ENCODE measurements at regions not wholly inside any gene's neighbourhood (a gene's known extent, or its start where the extent isn't known, plus 50 kb on each side); places are given as distances from the start of the nearest gene placed in this dataset.

DNA sequence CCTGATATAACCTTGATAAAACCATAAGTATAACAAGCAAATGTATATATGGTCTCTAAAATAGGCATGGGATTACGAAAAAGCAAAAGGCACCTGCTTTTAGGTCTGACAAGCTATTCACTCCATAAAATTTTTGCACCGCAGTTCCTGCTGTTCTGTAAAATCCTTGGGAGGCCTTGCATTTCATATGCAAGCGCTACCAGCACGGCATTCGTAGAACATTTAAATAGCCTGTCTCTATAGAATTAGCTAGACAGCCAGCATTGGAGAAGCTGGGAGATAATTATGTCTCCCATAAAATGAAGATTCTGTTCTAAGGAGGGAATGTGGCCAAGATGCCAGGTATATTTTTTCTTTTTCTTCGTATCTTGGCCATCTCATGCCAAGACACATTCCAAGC, 64.5 kb upstream of the ATXN1 start:
- no peak for TF ChIP-seq POLR2A (IDR thresholded peaks at IDR 0.05)
- TF ChIP-seq, protein P1, sequence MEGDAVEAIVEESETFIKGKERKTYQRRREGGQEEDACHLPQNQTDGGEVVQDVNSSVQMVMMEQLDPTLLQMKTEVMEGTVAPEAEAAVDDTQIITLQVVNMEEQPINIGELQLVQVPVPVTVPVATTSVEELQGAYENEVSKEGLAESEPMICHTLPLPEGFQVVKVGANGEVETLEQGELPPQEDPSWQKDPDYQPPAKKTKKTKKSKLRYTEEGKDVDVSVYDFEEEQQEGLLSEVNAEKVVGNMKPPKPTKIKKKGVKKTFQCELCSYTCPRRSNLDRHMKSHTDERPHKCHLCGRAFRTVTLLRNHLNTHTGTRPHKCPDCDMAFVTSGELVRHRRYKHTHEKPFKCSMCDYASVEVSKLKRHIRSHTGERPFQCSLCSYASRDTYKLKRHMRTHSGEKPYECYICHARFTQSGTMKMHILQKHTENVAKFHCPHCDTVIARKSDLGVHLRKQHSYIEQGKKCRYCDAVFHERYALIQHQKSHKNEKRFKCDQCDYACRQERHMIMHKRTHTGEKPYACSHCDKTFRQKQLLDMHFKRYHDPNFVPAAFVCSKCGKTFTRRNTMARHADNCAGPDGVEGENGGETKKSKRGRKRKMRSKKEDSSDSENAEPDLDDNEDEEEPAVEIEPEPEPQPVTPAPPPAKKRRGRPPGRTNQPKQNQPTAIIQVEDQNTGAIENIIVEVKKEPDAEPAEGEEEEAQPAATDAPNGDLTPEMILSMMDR (IDR thresholded peaks at IDR 0.05): no peak

Measured in suprapubic skin (tissue), 3 donors.